Stimulated activated CD4-positive, alpha-beta T cell treated with anti-CD3 and anti-CD28 coated beads, TNF-alpha, amount 100 ng/mL, for 24 hours (primary cell): ENCODE measurements at regions not wholly inside any gene's neighbourhood (a gene's known extent, or its start where the extent isn't known, plus 50 kb on each side); places are given as distances from the start of the nearest gene placed in this dataset.
"Not testable (repeated sequence)": the region's sequence is repeated elsewhere in the genome, so short reads cannot be mapped to it uniquely, and the experiment has no call there.

Experiments used
- DNase-seq, 3 experiments: peaks; one replicate each; pipeline ENCODE4 v3.0.0-alpha.2; 2020; ENCODE audit warnings: low read depth in 3 of 3

DNA sequence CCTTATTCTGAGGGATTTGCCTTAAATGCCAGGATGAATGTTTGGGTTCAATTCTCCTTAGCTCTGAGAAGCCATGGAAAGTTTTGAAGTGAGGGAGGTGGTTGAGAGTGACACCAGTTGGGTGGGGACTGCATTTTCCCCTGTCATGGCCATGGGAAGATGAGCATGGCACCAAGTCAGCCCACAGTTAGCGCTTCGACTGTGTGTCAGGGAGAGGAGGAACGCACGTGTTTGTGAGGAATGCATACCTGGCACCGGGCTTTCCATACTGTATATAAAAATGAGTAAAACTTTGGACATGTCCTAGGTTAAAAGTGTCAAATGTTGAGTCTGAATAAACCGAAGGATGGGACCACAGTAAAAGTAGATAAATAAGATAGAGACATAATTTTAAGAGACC, 187.5 kb upstream of the KL start:
- no peak for DNase-seq

GRCh38 chr13:32829269-32829668, 187.0 kb upstream of the KL start:
- no peak for DNase-seq

GRCh38 chr13:32829676-32830335, 186.4 kb upstream of the KL start:
- no peak for DNase-seq

DNA sequence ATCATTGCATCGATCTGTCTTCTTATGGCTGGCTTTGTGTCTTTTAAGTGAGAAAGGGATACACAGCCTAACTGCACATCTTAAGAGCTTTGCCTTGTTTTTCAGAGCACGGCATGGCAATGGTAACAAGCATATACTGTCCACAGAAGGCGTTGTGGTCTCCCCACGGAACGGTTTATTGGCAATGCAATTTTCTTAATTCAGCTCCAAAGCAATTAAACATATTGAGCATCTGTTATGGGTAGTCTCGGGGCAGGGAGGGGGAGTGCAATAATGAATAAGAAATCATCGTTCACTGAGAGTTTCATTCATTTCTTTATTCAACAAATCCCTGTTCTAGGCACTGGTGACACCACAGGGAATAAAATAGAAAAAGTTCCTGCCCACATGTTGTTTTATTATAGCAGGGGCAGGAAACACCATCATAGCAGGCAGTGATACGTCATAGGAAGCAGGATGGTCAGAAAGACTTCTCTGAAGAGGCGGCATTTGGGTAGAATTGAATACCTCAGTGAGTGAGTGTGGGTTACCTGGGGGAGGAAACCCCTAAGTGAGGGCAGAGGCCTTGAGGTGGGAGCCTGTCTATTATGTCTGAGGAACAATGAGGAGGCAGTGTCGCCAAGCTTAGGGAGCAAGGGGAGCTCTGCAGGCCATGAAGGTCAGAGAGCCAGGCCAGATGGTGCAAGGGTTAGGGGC, 185.7 kb upstream of the KL start:
- no peak for DNase-seq

DNA sequence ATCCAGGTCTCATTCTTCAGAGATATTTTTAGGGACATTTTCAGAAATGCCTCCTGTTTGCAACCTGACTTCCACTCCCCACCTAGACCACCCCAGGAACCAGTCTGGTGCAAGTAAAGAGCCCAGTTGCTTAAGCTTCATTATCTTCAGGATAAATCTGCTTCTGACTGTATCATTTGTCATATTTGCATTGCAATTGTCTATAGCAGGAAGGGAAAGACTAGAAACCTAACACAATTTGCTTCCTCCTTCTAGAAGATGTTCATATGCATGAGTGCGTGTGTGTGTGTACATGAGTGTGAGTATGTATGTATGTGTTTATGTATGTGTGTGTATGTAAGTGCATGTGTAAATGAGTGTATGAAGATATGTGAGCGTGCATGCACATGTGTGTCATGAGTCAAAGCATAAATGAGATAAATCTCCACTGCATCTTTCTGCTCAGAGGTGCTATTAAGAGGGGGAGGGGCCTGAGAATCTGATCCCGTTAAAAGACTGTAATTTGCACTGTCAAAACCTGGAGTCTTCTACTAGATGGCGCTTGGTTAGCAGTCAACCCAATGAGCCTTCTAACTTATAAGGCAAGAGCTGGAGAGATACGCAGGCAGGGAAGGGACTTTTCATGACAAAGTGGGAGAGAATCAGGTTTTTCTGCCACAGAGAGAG, 178.8 kb upstream of the KL start:
- DNase-seq, result no peak

DNA sequence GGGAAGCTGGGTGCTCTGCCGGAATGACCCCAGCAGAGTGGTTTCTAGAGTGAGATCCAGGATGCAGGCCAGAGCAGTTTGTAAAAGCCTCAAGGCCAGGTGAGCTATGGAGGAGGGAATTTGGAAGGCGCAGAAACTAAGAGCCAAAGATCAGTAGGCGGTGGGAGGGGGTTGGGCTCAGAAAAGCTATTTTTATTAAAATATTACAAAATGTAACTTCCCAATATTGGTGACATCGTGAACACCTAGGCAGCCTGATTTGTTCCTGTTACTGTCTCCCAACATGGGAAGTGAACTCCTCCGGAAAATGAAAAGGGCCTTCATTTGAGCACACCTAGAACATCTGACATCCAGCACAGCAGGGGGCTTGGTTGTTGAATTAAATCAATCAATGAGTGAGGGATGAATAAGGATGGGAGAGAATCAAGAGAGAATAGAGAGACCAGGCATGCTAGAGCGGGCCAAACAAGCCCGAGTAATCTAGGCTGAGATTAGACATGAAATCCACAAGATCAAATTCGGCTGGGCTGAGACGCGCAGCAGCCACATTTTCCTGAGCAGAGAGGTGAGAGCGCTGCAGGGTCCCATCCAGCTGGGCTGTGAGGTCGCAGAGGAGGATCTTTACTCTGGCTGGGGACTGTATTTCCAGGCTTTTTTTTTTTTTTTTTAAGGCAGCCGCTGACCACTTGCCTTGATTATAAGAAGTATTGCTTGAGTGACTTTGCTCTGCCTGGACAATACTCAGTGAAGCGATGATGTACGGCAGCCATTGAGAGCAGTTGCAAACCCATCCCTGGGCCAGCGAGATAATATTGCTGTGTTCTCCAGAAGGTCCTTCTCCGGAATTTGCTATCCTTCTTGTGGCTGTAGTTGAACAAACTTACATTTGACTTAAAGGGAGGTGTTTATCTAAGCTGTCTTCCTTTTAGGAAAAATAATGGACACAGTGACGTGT, 178.0 kb upstream of the KL start:
- DNase-seq, result no peak

DNA sequence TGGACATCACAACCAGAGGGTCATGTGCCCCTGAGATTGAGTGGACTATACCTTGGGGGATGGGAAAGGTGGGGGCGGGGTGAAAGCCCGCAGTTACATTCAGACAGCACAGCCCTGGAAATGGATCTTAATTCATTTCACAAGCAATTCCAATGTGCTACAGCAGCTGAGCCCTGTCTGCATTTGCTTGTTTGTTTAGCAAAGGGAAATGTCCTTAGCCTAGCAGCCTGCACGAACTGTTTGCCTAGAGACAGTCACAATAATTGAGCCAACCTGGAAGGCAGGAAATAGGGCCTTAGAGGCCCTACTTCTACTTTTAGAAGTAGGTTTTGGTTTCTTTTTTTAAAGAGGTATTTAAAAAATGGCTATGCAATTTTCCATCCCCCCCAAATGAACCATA, 177.3 kb upstream of the KL start:
- no peak for DNase-seq

DNA sequence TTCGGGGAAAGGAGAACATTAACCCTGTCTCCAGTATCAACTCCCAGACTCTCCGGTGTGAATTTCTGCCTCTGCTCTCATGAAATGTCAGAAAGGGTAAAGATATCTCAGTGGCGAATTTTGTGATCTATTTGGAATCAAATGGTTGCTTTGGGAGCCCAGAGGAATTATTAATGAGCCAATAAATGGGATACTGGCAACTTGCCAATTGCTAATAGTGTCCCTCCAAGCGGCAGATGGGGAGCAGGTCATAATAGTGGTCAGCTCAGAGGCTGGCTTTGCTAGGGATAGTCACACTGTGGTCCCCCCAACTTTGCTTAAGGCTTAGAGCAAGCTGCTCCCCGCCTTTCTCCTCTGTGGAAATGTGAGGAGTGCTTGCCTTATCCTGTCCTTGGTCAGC, 176.1 kb upstream of the KL start:
- DNase-seq, result no peak

DNA sequence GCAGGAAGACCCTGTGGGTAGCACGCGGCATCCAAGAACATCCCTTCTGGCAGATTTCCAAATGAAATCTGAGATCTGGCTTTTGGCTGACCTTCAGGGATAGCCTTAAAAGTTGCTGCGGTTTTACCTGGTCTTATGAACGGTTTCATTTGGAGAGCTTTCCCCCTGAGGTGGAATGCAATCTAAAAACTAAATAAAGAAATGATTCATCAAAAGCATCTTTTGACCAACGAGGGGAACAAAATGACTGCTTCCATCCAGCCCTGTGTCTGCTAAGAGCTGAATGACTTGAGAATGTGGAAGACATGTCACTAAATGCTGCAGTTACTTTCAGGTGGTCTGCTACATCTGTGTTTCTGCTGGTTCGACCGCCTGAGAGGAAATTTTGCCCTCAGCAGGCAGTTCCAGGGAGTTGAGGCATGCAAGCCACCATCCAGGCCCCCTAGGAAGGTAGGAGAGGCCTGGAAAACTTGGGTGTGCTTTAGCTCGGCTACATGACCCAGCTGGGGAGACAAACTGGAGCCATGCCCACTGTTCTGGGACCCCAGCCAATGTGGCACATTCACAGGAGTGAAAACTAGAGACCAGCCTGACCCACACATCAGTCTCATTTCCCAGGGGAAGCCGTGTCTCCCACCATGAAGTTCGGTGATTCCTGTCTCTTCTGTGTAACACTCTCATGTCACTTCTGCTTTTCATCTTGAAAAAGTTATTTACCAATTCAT, 175.1 kb upstream of the KL start:
- DNase-seq, result no peak

- DNase-seq, result no peak
Measured at GRCh38 chr13:32845952-32846950, 170.0 kb upstream of the KL start.

- DNase-seq, result not testable (repeated sequence)
Measured at GRCh38 chr13:32847976-32848375, 168.2 kb upstream of the KL start.

DNA sequence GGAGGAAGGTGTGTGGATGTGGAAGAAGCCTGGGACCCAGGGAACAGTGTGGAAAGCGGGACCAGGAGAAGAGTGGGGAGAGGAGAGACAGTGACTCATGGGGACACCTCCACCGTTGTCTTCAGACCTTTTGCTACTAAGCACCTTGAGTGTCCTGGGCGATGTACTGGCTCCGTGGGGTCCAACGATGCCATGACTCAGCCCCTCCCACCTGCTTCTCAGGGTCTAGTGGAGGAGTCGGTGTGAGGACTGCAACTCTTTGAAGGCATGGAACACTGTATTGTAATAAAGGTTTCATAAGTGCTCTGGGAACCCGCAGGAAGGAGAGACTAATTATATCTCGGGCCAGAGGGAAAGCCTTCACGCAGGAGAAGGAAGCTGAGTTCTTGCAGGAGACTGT, 166.9 kb upstream of the KL start:
- no peak for DNase-seq

- DNase-seq, result no peak
Measured at GRCh38 chr13:32850316-32851052, 165.7 kb upstream of the KL start.

GRCh38 chr13:32851083-32852069, 164.8 kb upstream of the KL start:
- no peak for DNase-seq

DNA sequence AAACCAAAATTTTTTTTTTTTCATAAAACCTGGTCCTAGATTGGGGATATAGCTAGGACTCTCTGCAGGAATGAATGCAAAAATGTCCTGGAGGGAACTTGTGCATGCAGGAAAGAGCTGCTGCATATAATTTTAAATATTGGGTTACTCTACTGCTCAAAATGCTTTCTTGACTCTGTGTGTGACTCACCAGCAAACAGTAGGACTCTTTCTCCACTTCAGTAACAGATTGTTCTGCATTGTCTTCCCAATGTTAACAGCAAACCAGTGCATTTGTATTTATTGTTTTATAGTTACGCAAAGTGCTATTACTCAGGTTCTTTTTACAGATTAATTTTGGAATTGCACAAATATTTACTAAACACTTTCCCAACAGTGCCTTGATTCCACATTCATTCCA, 163.7 kb upstream of the KL start:
- no peak for DNase-seq

GRCh38 chr13:32857077-32857476, 159.1 kb upstream of the KL start:
- no peak for DNase-seq

DNA sequence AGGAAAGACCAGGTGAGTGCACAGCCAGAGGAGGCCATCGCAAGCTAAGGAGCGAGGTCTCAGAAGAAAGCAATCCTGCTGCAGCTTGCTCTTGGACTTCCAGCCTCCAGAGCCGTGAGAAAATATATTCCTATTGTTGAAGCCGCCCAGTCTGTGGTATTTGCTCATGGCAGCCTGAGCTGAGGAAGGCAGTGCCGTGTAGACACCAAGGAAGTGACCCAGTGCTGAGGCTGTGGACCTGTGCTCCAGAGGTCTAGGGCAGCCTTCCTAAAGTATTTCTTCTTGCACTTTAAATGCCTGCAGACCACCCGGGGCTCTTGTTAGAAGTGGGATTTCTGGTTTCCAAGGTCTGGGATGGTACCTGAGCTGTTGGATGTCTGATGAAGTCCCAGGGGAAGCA, 158.5 kb upstream of the KL start:
- DNase-seq, result no peak

- no peak for DNase-seq
Measured at GRCh38 chr13:32859707-32860292, 156.4 kb upstream of the KL start.
